ENCODE measurements at regions not wholly inside any gene's neighbourhood (a gene's known extent, or its start where the extent isn't known, plus 50 kb on each side); places are given as distances from the start of the nearest gene placed in this dataset.

DNA sequence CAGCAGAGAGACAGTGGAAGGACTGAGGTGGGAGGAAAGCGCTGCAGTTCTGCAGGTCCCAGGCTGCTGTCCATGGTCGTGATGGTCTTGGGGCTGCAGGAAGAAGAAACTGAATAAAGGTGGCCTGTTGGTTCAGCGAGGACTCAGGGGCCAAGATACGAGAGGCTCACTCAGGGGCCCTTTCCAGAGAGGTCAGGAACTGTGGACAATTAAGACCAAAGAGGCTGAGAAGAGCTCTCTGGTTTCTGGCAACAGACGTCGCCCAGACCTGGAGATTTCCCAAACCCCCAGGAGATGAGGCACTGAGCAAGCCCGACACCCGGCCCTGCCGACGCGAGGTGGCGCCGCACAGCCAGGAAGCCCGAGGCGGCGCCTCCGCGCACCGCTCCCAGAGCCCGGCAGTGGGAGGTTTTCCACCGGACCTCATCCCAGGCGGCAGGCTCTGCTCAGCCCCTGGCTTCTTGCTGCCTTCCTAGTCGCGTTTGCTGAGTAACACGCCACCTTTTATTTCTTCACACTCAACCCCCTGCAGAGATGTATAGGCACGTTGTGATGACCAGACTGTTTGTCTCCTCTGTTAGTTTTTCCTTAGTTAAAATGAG is 56.4 kb upstream of the ARRDC4 start:
- peak; percentile 48 to 76 for DNase-seq
- Histone ChIP-seq H3K9me3 (no peaks in the 10 kb centered on the region), H3K4me3 (no peak overlapping the region), H3K36me3 (no peaks in the 10 kb centered on the region), H3K4me1 (peaks cover 0 to 12% (median 6%) of the 10 kb centered on the region in 4 donors), H3K27me3 (peaks cover 0 to 55% of the 10 kb centered on the region in 2 donors), H3K27ac (no peak overlapping the region)
- TF ChIP-seq, protein P1, sequence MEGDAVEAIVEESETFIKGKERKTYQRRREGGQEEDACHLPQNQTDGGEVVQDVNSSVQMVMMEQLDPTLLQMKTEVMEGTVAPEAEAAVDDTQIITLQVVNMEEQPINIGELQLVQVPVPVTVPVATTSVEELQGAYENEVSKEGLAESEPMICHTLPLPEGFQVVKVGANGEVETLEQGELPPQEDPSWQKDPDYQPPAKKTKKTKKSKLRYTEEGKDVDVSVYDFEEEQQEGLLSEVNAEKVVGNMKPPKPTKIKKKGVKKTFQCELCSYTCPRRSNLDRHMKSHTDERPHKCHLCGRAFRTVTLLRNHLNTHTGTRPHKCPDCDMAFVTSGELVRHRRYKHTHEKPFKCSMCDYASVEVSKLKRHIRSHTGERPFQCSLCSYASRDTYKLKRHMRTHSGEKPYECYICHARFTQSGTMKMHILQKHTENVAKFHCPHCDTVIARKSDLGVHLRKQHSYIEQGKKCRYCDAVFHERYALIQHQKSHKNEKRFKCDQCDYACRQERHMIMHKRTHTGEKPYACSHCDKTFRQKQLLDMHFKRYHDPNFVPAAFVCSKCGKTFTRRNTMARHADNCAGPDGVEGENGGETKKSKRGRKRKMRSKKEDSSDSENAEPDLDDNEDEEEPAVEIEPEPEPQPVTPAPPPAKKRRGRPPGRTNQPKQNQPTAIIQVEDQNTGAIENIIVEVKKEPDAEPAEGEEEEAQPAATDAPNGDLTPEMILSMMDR (IDR thresholded peaks at IDR 0.05) = peak; percentile 47 to 54
- intact Hi-C loops (cut with DNase I; ENCODE audit: low total_unique reads) = loop anchor here (10.0 kb wide), 1 partner anchor 391 kb away; no protein-coding TSS in a partner anchor

- Histone ChIP-seq H3K27ac (no peak overlapping the region), H3K36me3 (no peaks in the 10 kb centered on the region), H3K27me3 (peaks cover 0 to 28% of the 10 kb centered on the region in 2 donors), H3K4me1 (peaks cover 0 to under 1% (median under 1%) of the 10 kb centered on the region in 4 donors), H3K9me3 (peaks cover 0 to 3% (median 0%) of the 10 kb centered on the region in 3 donors), H3K4me3 (no peak overlapping the region)
- TF ChIP-seq, protein P1 (IDR thresholded peaks at IDR 0.05) = peak; percentile 80 to 92
- intact Hi-C loops (cut with DNase I; ENCODE audit: low total_unique reads) = loop anchor here (5.0 to 10.0 kb wide), 3 partner anchors 268 to 513 kb away; no protein-coding TSS in a partner anchor
- peak; percentile 48 to 77 for DNase-seq
Observed at GRCh38 chr15:97909291-97909891, 51.1 kb upstream of the ARRDC4 start.

Data from tibial artery (tissue), 4 donors.